NCI-H2196 (cell line): ENCODE measurements at regions not wholly inside any gene's neighbourhood (a gene's known extent, or its start where the extent isn't known, plus 50 kb on each side); places are given as distances from the start of the nearest gene placed in this dataset.

ENCODE experiments used
- DNase-seq: peaks from one replicate; lab custom pipeline; 2025; ENCODE audit not compliant: unreplicated experiment; lab: John Stamatoyannopoulos, UW

DNA sequence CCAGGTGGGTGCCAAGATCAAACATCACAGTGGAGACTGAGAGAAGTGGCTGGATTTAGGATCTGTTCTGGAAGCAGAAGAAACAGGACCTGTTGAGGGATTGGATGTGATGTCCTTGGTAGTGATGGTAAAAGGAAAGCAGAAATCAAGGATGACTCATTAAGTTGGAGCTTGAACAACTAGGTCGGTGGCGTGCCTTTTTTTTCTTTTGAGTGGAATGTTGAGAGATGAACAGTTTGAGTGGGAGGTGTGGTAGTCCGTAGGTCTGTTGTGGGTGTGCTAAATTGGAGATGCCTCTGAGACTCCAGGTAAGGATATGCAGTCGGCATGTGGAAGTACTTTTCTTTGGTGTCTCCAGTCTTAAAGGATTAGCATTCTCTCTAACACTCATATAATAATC, 92.1 kb upstream of the IL12B start:
- DNase-seq, result no peak

DNA sequence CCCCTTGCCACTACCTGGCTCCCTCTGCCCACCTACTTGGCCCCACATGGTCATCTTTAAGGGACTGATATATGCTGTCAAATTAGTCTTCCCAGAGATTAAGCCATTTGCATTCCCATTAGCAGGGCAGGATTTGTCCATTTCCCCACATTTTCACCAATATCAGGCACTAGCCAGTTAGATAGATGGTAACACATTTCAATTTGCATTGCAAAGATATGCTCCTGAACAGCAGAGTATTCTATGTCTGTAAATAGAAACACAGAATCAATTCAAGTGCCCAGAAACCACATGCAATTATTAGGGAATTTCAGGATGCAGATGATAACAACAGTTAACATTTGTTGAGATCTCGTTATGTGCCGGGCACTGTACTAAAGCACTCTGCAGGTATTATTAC, 92.6 kb upstream of the IL12B start:
- DNase-seq, result no peak

DNA sequence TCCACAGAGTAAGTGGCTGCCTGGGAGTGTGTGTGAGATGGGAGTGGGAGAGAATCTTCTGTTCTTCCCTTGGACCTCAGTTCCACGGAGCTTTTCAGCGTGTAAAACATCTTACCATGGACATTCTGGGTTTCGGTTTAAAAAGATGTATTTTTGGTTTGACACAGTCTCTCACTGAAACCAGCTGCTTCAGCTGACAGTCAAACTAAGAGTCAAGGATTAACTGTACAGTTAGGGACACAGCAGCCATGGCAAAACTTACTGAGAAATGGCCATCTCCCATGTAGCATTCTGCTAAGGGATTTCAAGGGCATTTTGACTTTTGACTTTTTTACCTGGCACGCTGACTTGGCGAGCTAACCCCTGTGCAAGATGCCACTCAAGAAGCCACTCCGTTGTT, 93.8 kb upstream of the IL12B start:
- no peak for DNase-seq

DNA sequence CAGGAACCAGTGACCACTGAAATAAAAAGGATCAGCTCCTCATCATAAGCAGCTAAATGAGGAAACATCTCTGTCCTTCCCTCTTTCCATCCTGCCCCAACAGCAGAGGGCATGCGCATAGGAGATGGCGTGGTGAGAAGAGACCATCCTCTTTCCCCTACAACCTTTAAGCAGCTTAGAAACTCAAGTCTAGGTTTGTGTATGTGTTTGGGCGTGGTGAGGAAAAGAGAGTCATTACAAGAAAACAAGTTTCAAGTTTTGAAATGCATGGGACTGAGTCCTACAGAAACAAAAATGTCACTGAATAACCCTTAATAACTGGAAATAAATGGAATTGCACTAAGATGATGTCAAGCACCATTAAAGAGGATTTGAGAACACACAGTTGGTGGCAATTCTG, 96.4 kb upstream of the IL12B start:
- DNase-seq, result no peak

DNA sequence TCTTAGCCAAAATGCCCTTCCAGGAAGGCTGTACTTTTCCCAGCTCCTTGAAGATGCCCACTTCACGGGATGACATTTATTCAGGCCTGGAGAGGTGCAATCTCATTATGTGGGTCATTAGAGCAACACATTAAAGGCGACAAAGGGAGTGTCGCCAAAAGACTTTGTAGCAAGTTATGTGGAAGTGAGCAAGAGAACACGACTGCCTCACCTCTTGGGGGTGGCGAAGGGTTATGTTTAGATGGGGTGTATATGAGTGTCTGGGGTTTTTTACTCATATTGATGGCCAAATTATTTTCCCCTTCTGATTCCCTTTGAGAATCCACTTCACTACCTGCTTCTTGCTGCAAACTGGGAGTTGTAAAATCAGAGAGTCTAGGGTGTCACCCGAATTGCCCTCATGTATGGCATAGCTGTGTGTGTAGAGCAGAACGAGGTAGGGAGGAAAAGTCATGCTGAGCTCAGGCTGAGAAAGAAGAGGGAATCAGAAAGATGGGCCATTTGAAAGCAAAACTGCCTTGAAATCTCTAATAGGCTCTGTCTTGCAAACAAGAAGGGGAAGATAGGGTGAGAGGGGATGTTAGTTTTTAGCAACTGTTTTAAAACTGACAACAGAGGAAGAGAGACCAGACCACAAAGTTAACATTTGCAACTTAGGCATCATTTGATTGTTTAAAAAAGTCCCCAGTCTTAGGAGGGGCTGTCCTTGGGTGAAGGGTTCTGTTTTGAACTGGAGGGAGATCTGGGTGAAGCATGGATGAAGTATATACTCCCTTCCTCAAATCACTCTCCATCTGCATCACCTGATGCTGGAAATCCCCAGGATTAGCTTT, 97.1 kb upstream of the IL12B start:
- no peak for DNase-seq

DNA sequence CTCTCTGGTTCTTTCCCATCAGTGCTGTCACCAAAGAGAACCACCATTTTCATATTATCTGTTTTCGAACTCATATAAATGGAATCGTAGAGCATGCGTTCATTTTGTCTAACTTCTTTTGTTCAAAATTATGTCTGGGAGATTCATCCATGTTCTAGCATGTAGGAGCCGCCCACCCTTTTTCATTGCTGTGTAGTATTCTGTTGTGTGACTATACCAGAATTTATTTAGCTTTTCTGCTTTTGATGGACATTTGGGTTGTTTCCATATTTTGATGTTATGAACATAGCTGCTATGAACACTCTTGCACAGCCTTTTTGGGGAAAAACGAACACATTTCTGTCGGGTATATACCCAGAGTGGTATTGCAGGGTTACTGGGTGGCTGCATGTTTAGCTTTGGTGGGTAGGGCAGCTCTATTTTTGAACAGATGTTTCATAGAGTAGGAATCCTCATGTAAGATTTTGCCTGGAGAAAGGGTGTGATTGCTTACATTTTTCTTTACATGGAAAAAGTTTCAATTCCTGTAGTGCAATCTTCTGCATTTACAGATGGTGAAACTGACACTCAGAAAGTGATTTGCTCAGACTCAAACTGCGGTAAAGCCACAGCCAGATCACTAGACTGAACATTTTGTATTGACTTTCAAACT, 100.2 kb upstream of the IL12B start:
- DNase-seq, result no peak

DNA sequence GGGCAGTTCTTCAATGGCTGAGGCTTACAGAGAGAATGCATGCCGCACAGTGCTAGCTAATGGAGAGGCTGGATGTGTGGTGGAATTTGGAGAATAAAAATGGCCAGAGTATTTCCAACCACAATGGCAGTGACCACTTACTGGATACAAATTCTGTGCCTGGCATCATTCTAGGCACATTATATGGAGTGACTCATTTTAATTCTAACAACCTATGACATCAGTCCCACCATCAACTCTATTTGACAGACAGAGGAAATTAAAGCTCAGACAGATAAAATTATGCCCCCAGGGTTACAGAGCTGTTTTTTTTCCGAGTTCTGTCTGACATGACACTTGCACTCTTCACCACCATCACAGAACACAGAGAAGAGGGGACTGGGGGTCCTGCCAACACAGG, 105.6 kb upstream of the IL12B start:
- no peak for DNase-seq

DNA sequence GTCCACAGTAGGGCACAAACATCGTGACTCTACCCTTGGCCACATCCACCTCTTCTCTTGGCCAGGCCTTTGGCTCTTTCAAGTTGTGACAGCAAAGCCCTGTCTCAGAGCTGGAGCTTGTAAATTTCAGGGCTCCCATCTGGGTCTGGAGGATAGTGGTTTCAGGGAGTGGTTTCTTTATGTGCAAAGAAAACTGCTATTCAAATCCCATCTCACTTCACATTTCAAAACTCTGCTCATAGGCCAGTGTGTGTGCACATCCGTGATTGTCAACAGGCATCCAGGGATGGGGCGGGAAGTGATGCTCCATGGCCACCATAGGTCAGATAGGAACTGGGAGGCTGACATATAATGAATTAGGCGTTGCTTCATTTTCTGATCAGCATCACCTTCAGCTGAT, 107.8 kb upstream of the IL12B start:
- DNase-seq, result no peak

DNA sequence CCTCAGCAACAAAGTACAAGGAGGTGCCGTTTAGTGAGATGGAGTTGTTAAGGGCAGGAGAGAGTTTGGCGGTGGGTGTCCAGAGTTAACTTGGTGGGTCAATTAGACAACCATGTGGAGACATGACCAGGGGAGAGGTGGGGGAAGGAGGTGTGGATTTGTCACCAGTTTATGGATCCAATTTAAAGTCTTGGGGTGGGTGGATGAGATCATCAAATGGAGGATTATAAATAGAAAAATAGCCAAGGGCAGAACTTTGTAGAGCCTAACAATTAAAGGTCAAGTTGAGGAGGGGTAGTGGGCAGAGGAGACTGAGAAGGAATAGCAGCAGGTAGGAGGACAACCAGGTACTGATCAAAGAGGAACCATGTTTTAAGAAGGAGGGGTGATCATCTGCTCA, 108.7 kb upstream of the IL12B start:
- no peak for DNase-seq

DNA sequence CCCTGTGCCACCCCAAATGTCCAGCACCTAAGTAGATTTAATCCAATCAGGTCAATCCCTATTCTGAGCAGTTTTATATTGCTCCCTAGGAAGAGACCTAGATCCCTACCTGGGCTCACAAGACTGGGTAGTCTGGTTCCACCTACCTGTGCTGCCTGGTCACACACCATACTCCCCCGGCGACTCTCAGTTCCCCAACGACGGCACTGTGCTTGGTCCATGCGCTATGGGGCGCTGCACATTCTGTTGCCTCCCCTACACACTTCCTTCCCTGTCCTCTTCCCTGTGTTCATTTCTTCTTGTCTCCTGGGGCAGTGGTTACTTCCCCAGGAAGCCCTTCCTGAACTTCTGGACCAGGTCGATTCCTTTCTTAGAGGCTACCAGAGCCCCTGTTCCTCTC, 109.9 kb upstream of the IL12B start:
- no peak for DNase-seq

DNA sequence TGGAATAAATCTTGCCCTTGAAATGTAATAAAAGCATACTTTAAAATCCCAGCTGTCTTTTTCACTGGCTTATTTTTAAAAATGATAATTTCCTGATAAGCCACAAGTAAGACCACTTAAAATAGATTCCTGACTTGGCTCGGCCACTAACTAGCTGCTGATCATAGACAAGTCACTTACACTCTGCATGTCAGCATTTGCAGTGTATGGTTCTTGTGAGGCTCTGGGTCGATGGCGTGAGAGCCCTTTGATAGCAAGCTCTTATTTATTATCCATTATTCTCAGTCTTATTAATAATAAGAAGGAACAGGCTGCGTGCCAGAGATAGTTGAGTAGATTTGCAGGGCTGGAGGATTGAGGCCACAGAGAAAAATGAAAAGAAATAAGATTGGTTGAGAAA, 110.7 kb upstream of the IL12B start:
- no peak for DNase-seq

DNA sequence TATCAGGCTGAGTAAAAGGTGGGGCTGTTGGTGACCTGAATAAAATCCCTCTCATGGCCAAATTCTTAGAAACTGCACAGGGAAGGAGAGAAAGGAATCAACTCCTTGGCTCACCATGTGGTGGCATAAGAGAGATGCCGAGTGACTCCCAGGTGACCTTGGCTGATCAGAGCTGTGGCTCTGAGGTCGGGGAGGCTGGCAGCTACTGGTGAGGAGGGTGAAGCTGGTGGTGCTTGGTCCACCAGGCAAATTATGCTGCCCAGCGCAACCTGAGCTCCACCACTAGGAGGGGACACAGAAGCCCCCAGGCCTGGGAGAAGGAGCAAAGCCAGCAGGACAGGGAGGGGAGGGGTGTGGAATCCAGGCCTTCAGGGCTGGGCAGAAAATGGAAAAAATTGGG, 111.2 kb upstream of the IL12B start:
- no peak for DNase-seq

DNA sequence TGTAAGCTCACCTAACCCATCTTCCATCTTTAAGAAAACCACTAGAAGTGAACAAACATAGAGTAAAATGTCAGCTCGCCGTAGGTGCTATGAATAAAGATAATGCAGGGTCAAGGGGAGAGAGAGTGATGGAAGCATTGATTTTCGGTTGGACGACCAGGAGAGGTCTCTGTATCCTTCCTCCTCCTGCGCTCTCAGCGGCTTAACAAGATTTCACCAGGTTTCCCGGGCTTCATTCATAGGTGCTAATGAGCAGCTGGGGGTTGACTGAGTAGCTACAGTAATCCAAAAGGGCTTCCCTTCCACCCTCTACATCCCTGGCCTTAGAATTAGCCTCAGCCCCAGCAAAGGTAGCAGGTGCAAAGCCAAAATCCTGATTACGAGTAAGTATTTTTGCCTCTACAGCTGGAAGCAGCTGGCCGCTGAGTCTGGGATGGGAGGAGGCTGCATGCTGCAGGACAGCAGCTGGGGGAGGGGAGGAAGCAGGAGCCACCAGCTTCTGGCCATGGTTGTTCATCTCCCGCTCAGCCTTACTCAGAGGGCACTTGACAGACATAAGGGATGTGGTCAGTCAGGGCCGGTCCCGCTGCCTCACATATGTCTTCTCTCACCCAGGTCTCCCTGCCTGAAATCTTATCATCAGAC, 112.0 kb upstream of the IL12B start:
- no peak for DNase-seq

DNA sequence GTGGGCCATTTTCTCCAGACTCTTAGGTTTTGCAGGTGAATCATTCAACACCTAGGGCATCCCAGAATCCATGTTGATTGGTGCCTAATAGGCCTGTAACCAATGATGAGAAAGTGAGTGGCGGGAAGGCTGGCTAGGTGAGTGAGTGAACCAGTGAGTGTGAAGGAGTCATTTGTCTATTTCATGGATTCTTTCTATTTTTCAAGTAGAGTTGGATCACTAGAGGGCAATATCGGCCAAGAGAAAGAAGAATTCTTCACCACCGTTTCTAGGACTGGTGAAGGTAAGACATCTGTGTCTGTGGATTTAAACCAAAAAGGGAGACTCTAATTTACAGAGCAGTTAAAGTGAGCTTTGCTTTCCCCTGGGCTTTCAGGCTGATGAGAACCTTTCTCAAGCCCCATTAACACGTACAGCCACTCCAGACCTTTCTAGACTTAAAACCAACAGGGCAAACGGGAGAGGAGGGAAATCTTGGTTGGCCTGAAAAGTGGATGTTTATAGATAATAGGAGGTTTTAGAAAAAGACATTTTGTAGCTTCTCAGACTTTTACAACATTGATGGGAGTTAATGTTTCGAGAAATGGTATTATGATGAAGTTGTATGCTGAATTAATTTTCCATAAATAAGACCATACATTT, 114.3 kb upstream of the IL12B start:
- peak; percentile 7 for DNase-seq

DNA sequence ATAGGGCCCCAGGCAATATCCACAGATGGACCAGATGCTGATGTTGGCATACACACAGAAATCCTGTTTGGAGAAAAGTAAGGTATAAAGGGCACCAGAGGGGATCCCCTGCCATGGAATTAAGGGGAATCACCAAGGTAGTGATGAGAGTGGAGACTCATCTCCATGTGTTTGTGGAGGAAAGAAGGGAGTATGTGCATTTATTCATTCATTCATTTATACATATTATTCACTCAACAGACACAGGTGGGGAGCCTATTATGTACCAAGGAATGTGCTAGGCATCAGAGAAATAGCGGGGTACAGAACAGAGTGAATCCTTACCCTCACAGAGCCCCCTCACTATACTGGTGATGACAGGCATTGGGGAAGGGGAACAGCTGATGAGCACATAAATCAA, 116.8 kb upstream of the IL12B start:
- no peak for DNase-seq

DNA sequence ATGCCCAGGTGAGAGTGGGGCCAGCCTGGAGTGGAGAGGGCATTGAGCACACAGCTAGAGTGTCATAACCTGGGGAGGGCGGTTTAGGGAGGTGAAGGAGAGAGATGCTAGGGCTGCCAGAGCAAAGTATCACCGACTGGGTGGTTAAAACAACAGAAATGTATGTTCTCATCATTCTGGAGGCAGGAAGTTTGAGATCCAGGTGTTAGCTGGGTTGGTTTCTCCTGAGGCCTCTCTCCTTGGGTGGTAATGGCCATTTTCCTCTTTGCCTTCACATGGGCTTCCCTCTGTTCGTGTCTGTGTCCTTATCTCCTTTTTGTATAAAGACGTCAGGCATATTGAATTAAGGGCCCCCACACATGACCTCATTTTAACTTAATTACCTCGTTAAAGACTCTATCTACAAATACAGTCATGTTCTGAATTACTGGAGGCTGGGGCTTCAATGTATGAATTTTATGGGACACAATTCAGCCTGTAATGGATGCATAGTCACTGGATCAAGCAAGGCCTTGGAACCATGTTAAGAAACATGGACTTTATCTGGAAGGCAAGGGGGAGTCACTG, 118.6 kb upstream of the IL12B start:
- DNase-seq, result no peak

DNA sequence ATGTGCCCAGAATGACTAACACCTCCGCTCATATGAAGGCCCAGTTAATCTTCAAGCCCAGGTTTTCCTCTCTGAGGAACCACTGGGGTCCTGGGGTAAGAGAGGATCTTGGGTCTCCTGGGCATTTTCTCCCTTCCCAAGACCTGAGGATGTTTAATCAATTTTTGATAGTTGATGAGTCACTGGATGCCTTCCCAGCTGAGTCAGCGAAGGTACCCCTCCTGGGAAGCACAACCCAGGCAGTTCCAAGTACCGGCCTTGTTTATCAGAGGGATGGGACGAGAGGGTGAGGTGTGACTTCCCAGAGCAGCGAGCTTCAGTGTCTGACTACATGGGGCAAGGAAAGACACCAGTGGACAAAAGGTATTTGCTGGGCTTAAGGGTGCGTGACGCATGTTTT, 119.6 kb upstream of the IL12B start:
- DNase-seq, result no peak

DNA sequence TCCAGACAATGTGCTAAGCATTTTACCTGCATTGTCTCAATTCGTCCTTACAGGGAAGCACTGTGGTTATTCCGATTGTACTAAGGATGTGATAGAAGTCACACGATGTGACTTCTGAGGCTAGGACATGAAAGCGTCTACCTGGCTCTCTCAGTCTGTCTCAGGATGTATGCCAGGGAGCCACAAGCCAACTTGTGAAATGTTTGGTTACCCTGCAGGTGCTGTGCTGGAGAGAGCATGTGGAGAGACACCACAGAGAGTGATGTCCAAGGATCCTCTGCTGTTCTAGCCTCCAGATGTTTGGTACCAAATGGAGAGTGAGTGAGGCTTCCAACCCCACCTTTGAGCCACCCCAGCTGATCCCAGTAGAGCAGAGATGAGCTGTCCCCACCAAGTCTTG, 120.1 kb upstream of the IL12B start:
- DNase-seq, result no peak

DNA sequence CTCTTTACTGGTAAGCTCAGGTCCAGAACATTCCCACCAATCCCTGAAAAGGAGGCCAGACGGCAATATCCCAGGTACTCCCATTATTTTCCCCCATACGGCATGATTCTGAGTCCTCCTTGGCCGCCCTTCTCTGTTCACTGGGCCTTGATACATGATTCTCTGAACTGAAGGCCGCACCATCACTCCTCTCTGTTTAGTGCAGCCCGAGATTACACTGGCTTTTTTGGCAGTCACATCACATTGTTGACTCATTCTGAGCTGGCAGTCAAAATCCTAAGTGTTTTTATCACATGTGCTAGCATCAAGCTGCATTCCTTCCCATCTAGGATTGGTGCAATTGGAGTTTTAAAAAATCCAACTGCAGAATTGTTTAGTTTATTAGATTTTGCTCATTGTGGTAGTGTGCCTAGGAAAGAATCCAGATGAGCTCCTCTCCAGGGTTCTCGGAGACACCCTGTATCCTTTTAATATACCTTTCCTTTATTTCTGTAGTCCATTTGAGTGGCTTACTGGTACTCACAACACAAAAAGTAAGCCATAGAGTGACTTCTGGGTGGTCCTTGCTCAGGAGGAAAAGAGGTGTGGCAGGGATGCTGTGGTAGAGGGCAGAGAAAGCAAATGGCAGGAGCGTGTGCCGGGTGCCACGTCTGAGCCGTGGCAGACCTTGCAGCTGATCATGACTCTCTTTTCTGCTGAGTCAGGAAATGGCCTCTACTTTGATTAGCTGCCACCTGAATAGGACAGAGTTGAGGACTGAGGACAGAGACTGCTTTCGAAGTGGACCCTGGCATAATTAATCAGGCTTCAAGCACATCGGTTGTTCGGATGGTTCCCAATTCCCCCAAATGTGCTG, 121.1 kb upstream of the IL12B start:
- no peak for DNase-seq

DNA sequence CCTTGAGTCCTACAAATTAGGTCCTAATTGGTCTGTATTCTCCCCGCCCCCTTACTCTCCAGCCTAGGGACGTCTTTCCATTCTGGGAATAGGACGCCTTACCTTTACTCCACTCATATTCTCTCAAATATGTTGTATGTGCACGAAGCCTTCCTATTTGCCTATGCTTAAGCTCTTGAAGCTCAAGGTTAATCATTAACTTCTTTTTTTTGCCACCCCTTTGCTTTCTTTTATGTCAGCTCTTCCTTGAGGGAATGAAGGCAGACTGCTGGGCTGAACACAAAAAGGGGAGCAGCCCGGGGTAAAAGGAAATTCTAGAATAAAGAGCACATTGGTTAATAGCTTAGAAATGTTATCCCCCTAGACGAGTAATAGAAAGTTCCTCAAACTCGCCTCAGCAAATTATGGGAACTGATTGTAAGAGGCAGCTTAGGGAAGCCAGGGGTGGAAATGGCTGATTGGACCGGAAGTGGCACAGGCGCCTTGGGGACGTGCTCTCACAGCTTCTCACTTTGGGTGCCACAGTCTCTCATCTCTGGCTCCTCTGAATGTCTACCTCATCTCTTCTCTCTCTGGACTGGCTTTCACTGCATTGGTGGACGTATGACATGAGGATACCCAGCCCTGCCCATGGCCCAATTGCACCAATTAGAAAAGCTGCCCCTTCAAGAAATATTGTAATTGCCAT, 122.3 kb upstream of the IL12B start:
- DNase-seq, result no peak
